Activated gamma-delta T cell treated with Interleukin-2 at 50 U/mL for 16 hours (primary cell): ENCODE measurements at regions not wholly inside any gene's neighbourhood (a gene's known extent, or its start where the extent isn't known, plus 50 kb on each side); places are given as distances from the start of the nearest gene placed in this dataset.
"Not testable (repeated sequence)": the region's sequence is repeated elsewhere in the genome, so short reads cannot be mapped to it uniquely, and the experiment has no call there.

Experiments used
- DNase-seq: peaks from one replicate; pipeline ENCODE4 v3.0.0-alpha.2; 2020

DNA sequence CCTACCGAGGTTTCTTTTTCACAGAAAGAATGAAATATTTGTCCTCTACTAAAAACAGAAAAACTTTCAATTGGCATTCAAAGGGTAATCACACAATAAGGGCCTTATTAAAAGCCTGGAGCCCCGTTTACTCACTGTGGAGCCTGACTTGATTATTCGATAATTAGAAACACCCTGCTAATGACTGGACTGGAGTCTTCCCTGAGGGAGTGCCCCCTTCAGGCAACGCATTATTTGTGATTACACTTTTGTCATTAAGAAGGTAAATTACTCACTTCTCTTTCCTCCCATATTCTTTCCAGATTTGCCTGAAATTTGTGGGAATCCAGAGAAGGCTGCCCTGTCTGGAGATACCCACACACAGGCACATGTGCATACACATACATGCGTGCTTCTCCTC lies 444.2 kb upstream of the NPVF start:
- DNase-seq, result no peak

DNA sequence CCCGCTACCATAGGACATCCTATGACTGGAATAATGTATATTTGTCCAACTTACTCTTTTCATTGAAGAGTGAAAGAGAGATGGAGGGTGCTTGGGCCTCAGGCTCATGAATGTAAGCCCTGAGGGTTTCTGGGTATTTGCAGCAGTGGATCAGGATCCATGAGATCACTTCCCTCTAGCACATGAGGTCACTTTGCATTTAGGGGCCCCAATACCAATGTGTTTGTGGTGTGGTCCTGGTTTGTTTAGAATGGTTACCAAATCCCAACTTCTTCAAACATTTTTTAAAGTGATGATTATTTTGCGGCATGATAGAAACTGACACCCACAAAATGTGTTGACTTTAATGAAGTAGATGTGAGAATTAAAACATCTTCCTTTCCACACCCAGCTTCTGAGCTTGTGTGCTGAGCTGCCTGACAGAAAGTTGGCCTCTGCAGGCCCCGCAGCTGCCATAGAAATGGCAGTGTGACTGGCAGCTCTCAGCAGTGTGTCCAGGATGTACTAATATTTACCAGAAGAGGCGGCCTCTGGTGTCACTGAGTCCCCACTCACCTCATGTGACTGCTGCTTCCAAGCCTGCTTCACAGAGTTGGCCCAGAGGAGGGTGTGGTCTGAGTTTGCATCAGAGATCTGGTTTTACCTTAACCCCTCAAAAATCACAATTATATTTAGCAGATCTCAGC lies 447.6 kb upstream of the NPVF start:
- no peak for DNase-seq

DNA sequence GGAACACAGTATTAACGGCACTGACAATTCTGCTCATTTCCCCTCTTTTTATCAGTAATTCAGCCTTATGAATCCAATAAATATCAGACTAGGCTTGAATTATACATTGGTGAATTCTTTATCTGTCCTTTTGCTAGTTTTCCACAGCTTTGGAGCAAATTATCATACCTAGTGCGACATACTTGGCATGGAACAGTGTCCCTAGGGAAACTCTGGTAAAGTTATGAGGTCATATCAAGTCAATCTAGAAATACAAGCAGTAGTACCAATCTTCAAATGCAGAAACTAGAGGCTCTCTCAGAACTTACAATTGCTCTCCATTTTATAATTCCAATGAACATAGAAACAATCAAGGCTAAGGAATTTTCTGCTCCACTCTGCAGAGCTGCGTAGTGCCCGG lies 449.3 kb upstream of the NPVF start:
- DNase-seq, result no peak

DNA sequence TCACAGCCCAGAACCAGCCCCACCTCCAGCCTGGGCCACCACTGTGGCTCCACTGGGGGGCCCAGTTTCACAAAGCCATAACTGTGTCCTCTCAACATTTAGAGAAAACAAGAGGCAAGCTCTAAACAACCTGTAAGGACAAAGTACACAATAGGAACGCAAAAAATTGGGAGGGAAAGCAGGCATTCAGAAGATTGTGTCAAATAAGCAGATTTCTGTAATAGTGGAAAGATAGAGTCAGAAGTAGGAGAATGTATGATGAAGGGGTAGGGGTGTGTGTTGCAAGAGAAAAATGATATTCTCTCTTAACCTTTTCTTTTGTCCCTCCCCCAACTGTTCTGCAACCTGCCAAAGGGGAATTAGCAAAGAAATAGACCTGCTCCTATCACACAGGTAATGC lies 449.9 kb upstream of the NPVF start:
- no peak for DNase-seq

DNA sequence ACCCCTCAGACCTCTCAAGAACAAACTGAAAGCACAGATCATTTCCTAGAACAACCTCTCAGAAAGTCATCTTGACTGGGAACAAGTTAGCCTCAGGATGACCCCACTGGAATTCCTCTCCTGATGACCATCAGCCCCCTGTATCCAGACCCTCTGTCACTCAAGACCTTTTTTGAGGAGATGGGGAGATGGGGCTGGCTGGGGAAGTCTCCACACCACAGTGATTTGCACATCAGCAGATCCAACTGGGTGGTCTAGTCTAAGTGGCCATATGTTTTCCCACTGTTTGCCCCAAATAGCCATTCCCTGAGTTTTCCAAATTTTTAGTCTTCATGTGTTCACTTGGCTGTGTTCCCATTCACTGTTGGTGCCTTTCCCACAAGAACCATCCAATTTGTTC lies 452.4 kb upstream of the NPVF start:
- DNase-seq, result no peak

DNA sequence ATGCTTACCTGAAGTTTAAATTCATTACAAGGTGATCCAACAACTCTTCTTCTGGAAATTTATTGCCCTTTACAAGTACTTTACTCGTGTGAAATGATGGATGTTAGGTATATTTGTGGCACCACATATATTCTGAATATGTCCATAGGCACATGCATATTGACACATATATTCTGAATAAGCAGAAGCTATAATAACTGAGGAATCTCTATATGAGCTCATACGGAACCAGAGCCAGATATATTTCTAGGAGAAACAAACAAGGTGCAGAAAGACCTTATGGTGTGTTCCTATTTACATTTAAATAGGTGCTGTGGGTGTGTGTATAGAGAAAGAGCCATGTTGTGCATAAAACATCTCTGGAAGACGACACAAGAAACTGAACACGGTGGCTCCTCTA lies 456.1 kb upstream of the NPVF start:
- DNase-seq, result no peak

DNA sequence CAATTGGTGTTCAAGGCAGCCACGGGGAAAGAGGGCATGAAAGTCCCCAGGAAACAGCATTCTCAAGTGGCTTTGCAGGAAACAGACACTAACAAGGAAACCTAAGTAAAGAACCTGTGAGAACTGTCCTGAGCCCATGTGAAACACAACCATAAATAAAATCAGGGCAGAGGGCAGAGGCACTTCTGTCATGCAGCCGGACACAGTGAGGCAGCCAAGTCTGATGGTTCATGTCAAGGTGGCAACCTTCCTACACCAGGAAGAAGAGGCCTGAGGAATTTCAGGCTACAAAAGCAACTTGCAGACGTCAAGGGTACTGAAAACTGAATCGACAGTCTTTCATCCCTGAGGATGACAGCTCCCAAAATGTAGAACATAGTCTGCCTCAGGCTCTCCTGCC lies 458.2 kb upstream of the NPVF start:
- DNase-seq, result no peak

DNA sequence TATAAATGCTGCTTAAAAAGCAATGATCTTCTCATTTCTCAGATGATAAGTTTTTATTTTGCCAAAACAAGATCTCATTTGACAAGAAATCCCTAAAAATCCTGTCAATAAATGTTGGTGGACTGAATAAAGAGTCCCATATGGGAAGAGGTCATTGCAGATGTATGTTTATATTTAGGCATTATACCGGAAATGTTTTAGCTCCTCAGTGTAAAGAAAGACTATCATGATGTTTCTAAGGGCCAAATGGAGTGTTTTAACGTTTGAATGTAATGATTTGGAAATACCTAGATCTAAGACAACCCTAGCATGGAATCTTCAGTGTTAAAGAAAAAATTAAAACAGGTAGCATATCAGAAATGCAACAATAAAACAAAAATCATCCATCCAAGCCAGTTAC lies 457.8 kb upstream of the NFE2L3 start:
- no peak for DNase-seq

DNA sequence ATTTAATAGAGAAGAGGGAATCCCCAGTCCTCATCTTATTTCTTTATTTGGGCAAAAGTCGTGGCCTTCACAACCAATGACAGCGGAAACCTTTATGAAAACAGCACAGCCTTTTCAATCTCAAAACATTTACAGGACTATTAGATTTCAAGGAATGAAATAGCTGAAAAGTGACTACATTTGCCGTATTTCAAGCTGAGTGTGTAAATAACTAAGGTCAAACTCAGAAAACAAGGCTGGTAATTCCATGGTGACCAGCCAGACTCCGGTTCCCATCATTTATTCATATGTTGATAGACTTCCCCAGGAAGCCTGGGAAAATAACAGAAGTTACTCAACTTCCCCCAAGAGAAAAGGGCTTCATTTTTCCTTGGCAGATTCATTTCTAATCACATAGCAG lies 457.3 kb upstream of the NFE2L3 start:
- no peak for DNase-seq

DNA sequence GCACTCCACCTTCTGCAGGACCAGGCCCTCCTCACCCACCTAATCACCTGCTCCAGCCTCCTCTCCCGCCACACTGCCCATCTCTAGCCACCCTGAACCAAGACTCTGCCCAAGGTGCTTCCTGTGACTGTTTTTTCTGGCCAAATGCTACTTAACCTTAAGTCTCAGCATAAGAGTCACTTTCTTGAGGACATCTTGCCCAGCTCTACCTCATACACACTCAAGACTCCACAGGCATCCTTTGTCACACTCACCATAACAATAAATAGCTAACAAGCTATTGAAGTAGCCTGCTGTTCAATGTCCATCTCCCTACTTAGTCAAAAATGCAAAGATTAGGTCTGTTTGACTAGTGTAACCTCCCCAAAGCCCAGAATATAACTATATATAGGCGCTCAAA lies 455.4 kb upstream of the NFE2L3 start:
- no peak for DNase-seq

DNA sequence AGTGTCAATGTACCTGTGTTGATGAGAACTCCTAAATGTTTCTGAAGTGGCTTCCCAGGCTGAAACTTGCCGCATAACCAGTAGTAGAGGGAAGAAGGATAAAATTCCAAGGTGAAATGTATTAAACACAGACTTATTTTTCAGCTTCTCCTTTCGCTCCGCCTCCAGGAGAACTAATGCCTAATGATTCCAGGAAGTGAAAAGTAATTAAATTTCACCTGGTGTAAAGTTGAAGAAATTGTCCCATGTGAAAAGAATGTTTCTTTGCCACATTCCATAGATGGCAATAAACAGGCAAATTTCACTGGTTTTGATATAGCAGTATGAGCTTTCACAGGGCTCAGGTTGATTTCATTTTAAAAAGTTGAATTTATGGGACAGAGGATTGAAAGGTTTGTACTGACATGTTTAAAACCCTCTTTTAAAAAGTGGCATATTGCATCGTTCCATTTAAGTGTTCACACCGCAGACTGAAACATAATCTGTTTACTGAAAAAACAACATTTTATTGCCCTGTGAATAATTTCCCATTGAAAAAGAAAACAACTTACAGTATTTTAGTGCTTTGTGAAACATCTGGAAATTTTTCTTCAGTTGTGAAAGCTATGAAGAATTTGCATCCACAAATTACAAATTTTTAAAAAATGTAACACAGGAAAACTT lies 453.4 kb upstream of the NFE2L3 start:
- no peak for DNase-seq

DNA sequence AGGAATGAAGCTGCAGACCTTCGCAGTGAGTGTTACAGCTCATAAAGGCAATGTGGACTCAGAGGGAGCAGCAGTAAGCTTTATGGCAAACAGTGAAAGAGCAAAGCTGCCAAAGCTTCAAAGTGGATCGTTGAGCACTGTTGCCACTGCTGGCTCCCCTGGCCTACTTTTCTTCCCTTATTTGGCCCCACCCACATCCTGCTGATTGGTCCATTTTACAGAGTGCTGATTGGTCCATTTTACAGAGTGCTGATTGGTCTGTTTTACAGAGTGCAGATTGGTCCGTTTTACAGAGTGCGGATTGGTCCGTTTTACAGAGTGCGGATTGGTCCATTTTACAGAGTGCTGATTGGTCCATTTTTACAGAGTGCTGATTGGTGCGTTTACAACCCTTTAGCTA lies 451.9 kb upstream of the NFE2L3 start:
- not testable (repeated sequence) for DNase-seq

DNA sequence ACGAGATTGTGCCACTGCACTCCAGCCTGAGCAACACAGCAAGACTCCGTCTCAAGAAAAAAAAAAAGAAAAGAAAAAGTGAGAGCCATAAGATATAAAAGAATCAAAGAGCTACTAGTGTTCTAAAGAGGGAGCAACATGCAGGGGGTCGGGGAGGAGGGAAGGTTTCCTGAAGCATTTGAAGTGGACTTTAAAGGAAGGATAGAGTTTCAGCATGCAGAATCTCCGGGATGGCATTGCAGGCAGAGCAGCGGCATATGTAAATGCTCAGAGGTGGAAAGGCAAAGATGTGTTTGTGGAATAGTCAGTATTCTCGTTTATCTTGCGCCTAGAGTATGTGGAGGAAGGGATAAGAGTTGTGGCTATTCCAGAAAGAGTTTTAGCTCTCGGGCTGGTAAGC lies 447.6 kb upstream of the NFE2L3 start:
- DNase-seq, result no peak

DNA sequence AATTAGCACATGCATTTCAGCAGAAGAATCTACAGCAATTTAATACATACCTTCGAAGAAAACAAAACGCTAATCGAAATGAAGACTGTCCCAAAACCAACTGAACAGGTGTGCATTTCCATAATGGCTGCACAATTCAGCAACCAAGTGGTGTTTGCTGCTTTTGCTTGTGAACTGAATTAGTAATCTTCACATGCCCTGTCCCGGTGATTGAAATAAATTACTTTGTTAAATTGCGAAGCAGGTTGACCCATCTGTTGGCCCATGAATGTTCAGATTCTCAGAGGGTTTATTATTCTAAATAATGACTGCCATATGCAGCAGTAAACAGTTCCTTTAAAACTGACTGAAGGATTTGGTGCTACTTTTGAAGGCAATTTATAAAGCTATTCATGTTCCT lies 445.2 kb upstream of the NFE2L3 start:
- DNase-seq, result no peak

DNA sequence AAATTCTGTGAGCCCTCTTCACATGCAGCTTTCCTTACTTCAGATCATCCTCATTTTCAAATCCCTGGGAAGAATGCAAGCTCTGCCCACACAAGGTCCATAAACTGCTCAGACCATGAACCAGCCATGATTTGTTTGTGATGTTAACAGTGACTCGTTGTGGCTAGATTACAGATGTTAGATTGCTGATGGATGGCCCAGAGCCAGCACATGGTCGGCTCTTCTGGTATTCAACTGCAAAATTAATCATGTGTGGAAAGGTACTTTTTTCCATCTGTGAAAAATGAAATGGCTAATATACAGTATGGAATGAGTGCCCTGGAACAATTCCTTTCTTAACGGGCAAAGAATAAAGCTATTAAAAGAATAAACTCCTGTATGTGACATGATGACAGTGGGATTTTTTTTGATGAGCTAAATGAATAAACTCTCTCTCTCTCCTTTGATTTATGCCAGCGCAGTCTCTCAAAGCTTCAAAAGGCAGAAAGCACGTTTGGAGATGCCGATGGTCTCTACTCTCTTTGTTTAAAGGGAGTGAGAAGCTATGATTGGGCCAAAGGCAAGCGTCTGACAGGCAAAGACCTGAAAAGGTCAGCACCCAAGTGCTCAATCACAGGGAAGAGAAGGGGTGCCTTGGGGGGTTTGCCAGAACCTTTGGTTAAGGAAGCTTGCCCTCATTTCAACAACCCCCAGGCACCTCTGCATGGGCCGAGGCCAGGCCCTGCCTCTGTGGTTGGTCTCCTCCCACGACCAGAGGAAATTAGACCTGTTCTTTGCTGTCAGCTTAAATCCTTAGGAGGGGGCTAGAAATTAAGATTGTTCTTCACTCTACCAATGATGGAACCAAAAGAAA lies 444.0 kb upstream of the NFE2L3 start:
- DNase-seq, result no peak

DNA sequence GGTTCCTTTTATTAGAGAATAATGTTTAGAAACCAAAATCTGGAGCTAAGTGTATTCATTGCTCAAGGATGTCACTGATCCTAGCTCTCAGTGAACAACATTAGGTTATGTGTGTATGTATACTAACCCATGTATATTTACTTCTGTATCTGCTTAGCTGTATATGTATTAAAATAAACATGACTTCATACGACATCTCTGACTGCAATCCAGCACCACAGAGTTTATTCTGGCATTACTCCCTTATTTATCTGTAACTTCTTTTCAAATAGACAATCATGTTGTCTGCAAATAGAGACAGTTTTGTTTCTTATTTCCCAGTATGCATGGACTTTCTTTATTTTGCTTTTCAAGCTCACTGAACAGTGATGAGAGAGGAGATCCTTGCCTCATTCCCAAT lies 441.0 kb upstream of the NFE2L3 start:
- no peak for DNase-seq

DNA sequence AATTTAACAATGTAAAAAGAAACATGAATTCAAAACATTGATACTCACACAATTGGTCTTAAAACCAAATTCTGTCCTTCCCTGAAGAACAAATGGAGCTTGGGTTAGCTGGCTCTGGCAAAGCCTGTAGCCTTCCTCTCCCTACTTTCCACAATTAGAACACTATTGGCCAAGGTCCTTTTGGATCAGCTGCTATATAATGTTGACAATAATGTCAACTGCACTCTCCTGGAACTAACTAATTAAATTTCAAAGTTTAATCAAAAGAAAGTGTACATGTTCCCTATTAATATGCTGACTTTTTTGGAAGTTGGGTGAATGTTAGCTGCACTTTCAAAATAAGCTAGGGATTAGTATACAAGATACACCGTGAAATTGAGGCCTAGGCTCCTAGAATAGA lies 440.1 kb upstream of the NFE2L3 start:
- no peak for DNase-seq

DNA sequence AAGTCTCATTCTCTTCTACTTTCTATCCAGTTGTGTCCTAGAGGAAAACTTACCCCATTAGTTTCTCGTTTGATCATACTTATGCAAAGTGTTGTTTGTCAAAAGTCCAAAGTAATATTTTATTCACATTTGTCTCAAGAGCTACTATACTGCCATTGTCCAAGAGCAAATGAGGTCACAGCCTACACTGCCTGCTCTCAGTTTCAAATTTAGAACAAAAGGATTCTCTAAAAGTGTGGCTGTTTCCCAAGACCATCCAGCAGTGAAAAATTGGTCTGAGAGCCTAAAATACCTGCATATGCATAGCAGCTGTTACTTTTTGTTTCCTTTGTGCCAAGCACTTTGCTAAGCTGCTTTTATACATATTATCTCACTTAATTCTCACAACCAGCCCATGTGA lies 439.5 kb upstream of the NFE2L3 start:
- DNase-seq, result no peak

DNA sequence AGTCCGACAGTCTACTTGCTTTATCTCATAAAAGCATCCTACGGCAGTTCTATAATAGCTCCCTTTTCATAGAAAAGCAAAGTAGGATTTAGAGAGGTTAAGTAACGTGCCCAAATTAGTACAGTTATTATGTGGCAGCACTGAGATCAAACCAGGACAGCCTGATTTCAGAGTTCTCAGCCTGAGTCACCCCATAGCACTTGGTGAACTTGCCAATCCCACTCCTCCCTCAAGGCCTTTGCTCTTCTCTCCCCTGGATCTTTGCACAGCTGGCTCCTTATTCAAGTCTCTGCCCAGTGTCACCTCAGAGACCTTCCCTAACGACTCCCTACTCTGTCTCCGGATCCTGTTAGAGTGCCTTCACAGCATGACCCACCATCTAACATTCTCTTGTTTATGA lies 438.0 kb upstream of the NFE2L3 start:
- no peak for DNase-seq

DNA sequence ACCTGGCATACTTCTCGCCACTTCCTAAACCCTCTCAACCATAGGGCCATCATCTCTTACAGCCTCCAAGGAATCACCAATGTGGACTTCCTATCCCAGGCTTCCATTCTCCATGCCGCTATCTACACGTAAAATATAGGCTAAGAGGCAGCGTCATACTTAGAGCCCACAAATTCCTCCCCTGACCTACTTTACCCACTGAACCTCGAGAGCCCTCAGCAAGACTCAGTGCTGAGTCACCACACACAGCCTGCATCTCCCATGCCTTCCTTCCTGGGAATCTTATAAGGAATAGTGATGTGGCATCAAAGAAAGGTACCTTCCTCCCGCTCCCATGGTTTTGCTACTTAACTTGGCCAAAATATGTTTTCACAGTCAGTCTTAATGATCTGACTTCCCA lies 435.6 kb upstream of the NFE2L3 start:
- DNase-seq, result no peak

DNA sequence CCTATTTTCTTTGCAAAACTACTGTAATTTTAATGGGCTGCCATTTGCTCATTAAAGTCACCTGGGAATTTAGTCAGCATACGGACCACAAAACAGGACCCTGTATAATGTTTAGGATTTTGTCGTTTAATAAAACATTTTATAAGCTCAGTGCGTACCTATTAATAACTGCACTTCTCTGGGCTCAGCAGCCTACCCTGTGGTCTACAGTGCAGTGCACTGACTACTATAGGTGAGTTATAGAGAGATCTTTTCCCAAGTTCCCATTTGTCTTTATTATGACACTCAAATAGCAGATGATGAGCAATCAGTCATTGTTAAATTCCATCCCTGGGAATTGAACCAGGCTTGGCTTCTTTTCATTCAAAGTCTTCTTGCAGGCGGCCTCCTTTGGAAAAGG lies 433.4 kb upstream of the NFE2L3 start:
- no peak for DNase-seq

DNA sequence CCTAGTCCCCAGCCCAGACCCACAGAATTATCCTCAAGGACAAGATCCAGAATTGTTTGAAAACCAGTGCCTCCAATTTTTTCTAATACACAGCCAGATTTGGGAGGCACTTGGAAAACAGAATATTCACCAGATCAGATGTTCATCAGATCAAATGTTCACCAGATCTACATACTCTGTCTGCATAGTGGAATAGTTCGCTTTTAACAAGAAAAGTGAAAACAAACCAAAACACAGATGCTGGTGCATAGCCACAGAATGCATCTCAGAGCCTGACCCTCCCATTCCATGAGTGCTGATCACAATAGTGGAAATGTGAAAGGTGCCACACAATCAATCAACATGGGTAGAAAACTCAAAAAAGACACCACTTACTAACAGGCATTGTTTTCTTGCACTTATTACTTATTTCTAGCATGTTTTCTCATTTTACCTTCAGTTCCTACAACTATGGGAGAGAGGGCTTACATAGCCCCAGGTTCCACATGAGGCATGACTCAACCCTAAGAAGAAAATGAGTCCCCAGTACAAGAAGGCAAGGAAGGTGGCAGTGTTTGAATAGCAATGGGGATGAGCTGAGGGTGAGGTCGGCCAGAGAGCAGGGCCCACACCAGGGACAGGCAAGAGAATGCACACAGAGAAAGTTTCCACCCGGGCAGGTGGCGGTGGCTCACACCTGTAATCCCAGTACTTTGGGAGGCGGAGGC lies 432.7 kb upstream of the NFE2L3 start:
- no peak for DNase-seq

DNA sequence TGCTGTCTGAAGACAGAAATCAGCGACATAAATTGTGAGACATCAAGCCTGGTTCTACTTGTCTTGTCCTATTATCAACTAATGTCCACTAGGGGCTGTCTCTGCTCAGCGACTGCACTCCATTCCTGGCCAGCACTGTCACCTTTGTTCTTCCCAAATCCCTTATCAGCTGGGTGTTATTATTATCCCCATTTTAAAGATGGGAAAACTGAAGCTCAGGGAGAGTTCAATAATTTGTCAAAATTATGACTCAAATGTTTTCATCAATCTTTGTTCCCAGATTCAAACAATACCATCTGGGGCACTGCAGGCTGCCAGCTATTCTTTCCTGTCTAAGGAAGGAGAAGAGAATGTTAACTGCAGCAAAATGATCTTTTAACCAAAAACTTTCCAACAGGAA lies 431.6 kb upstream of the NFE2L3 start:
- DNase-seq, result no peak

DNA sequence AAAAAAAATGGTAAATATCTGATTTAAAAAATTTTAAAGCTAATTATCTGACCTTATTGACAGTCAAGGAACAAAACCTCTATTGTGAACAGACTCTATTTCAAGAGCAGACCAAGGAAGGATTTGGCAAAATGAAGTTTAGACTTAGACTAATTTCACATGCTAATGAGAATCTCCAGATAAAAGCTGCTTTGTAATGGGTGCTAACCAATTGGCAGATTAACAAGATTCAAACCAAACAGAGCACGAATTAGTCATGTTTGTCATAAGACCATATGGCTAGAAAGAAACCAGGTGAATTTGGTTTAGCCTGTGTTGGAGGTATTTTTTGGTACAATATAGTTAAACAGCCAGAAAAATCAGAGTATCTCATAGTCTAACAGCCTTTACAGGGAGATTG lies 429.1 kb upstream of the NFE2L3 start:
- DNase-seq, result no peak
